ENCODE measurements at regions not wholly inside any gene's neighbourhood (a gene's known extent, or its start where the extent isn't known, plus 50 kb on each side); places are given as distances from the start of the nearest gene placed in this dataset.
"Not testable (repeated sequence)": the region's sequence is repeated elsewhere in the genome, so short reads cannot be mapped to it uniquely, and the experiment has no call there.

GRCh38 chr13:50200569-50200968 is 185.3 kb downstream of the KCNRG start:
- DNase-seq: no peak

- DNase-seq: no peak
Observed at GRCh38 chr13:50200988-50201387, 185.7 kb downstream of the KCNRG start.

- DNase-seq: no peak
Observed at GRCh38 chr13:50202485-50202884, 187.2 kb downstream of the KCNRG start.

GRCh38 chr13:50203256-50203941 is 188.2 kb downstream of the KCNRG start:
- DNase-seq: no peak

- DNase-seq: no peak
Observed at GRCh38 chr13:50205581-50205980, 190.3 kb downstream of the KCNRG start.

GRCh38 chr13:50208826-50209335 is 193.6 kb downstream of the KCNRG start:
- DNase-seq: peak; percentile 14 to 35

- no peak for DNase-seq
Observed at GRCh38 chr13:50209631-50210030, 194.4 kb downstream of the KCNRG start.

- DNase-seq: no peak
Observed at GRCh38 chr13:50213526-50213925, 198.3 kb downstream of the KCNRG start.

GRCh38 chr13:50214514-50214913 is 199.3 kb downstream of the KCNRG start:
- DNase-seq: no peak

- DNase-seq: no peak
Observed at GRCh38 chr13:50215399-50215798, 200.2 kb downstream of the KCNRG start.

GRCh38 chr13:50219743-50220142 is 204.5 kb downstream of the KCNRG start:
- no peak for DNase-seq

- peak in 1 of 2 donors; percentile 12 for DNase-seq
Observed at GRCh38 chr13:50220938-50221337, 205.7 kb downstream of the KCNRG start.

- DNase-seq: peak; percentile 51 to 70
Observed at GRCh38 chr13:50222569-50223332, 207.5 kb downstream of the KCNRG start.

- DNase-seq: no peak
Observed at GRCh38 chr13:50224534-50224933, 209.3 kb downstream of the KCNRG start.

GRCh38 chr13:50225193-50226155 is 210.2 kb downstream of the KCNRG start:
- no peak for DNase-seq

GRCh38 chr13:50226515-50227155 is 211.4 kb downstream of the KCNRG start:
- no peak for DNase-seq

- no peak for DNase-seq
Observed at GRCh38 chr13:50227361-50227760, 212.1 kb downstream of the KCNRG start.

- no peak for DNase-seq
Observed at GRCh38 chr13:50228527-50228926, 213.3 kb downstream of the KCNRG start.

- peak in 1 of 2 donors; percentile 42 for DNase-seq
Observed at GRCh38 chr13:50229960-50230661, 214.9 kb downstream of the KCNRG start.

- DNase-seq: no peak
Observed at GRCh38 chr13:50230662-50230978, 215.4 kb downstream of the KCNRG start.

- DNase-seq: not testable (repeated sequence)
Observed at GRCh38 chr13:50233574-50233973, 218.3 kb downstream of the KCNRG start.
